K562 (cell line): ENCODE measurements at regions not wholly inside any gene's neighbourhood (a gene's known extent, or its start where the extent isn't known, plus 50 kb on each side); places are given as distances from the start of the nearest gene placed in this dataset.

ENCODE experiments used
- ATAC-seq: fragments of 200-7000 bp; cut with Tn5 transposase; 3 replicates; pipeline ENCODE4 v1.9.1; 2020; ENCODE audit warnings: moderate library complexity
- BruUV-seq: library from RNA; stranded (reverse); fragments of 400-500 nt; replicated peaks from 2 replicates; lab custom pipeline; 2021; lab: Mats Ljungman, UMichigan
- CTCF ChIA-PET: fragments of 300-600 bp; formaldehyde crosslinking; extraction: SDS; loops from one replicate; lab custom pipeline; 2021; ENCODE audit warnings: low intra/inter-chr PET ratio; lab: Yijun Ruan, JAX
- POLR2A ChIA-PET: fragments of 300-600, 350-650 bp; sonication (Branson Sonifier 250); formaldehyde crosslinking; extraction: SDS; loops from one replicate; lab custom pipeline; 2021; ENCODE audit warnings: antibody characterized with exemption, inconsistent platforms; lab: Yijun Ruan, JAX
- DNase-seq, 4 experiments: peaks; one replicate each; pipeline versions ENCODE4 v3.0.0 to v3.0.0-alpha.2; 2011 to 2018; ENCODE audit warnings: low spot score in 3 of 4, mixed read lengths in 3 of 4; ENCODE audit errors: extremely low read depth in 1 of 4
- FAIRE-seq: peaks from 2 replicates; lab custom pipeline; 2011; peaks lifted over from hg19 to GRCh38; lab: Jason Lieb, UNC
- H2AFZ ChIP-seq: 2 replicates; pipeline ENCODE4 v1.6.0; 2011; ENCODE audit warnings: low read depth, low read length, control low read depth, inconsistent platforms
- H3K27ac ChIP-seq: fragments of 200-600 bp; 3 replicates; pipeline ENCODE4 v1.8.0; 2011; ENCODE audit warnings: low read depth, mild to moderate bottlenecking, control low read depth, inconsistent platforms, low read length, moderate library complexity, mixed read lengths; ENCODE audit errors: extremely low read depth
- H3K27me3 ChIP-seq, 2 experiments: fragments of 300-600 bp in 1 of 2; 2 replicates in 1 of 2; 3 replicates in 1 of 2; pipeline versions ENCODE4 v1.6.0 to v1.8.0; 2011; ENCODE audit warnings: inconsistent platforms in 2 of 2, low read length in 2 of 2, mild to moderate bottlenecking in 1 of 2, mixed read lengths in 1 of 2, moderate library complexity in 1 of 2; ENCODE audit not compliant: control insufficient read depth in 2 of 2, insufficient read depth in 2 of 2
- H3K36me3 ChIP-seq: fragments of 300-600 bp; 3 replicates; pipeline ENCODE4 v1.8.0; 2011; ENCODE audit warnings: mild to moderate bottlenecking, low read length, inconsistent platforms; ENCODE audit not compliant: control insufficient read depth, insufficient read depth
- H3K4me1 ChIP-seq, 2 experiments: fragments of 200-600 bp in 1 of 2; replicated peaks in 1 of 2; 2 replicates in 1 of 2; 3 replicates in 1 of 2; pipeline versions ENCODE4 v1.5.1 to v1.8.0; 2011; ENCODE audit warnings: inconsistent platforms in 2 of 2, low read length in 2 of 2, mild to moderate bottlenecking in 1 of 2, mixed read lengths in 1 of 2, moderate library complexity in 1 of 2; ENCODE audit not compliant: control insufficient read depth in 2 of 2, insufficient read depth in 2 of 2
- H3K4me2 ChIP-seq: 2 replicates; pipeline ENCODE4 v1.6.1; 2011; ENCODE audit warnings: low read length, control low read depth, inconsistent platforms, mixed read lengths; ENCODE audit not compliant: insufficient read depth
- H3K4me3 ChIP-seq: fragments of 200-600 bp; sonication (generic), shearing (Covaris generic); 2 replicates; pipeline ENCODE4 v1.5.1; 2016; ENCODE audit warnings: control low read depth, inconsistent platforms
- H3K79me2 ChIP-seq: fragments of 200-600 bp; 3 replicates; pipeline ENCODE4 v1.8.0; 2011; ENCODE audit warnings: low read length, inconsistent platforms; ENCODE audit not compliant: control insufficient read depth, insufficient read depth
- H3K9ac ChIP-seq, 2 experiments: 2 replicates each; pipeline versions ENCODE4 v1.6.0 to v1.6.1; 2011; ENCODE audit warnings: low read depth in 2 of 2, low read length in 2 of 2, control low read depth in 1 of 2, inconsistent platforms in 1 of 2, mild to moderate bottlenecking in 1 of 2, mixed read lengths in 1 of 2; ENCODE audit not compliant: insufficient read depth in 1 of 2
- H3K9me1 ChIP-seq: one replicate; pipeline ENCODE4 v1.6.0; 2011; ENCODE audit warnings: inconsistent platforms, mild to moderate bottlenecking, low read length, moderate library complexity; ENCODE audit not compliant: control insufficient read depth, insufficient read depth
- H3K9me3 ChIP-seq: replicated peaks from 2 replicates; pipeline ENCODE4 v1.5.1; 2011; ENCODE audit warnings: low read depth, low read length, inconsistent platforms; ENCODE audit not compliant: control insufficient read depth, insufficient read depth
- H4K20me1 ChIP-seq: replicated peaks from 2 replicates; pipeline ENCODE4 v1.6.1; 2011; ENCODE audit warnings: low read length, inconsistent platforms, mixed read lengths; ENCODE audit not compliant: control insufficient read depth, insufficient read depth
- CCAR2 ChIP-seq: fragments of 200-400 bp; formaldehyde crosslinking; IDR thresholded peaks from 2 replicates; pipeline ENCODE4 v1.6.1; 2017; ENCODE audit warnings: mild to moderate bottlenecking, low read depth, low read length
- CHD4 ChIP-seq: fragments of 200-600 bp; sonication (generic); IDR thresholded peaks from 3 replicates; pipeline ENCODE4 v1.6.1; 2012; ENCODE audit warnings: low read depth, mild to moderate bottlenecking, mixed read lengths, low read length, inconsistent platforms; ENCODE audit not compliant: insufficient read depth, insufficient replicate concordance, poor library complexity, severe bottlenecking
- CXXC5 ChIP-seq: fragments of 250-450 bp; sonication (Bioruptor Pico); IDR thresholded peaks from 2 replicates; pipeline ENCODE4 v1.8.0; 2022; ENCODE audit warnings: inconsistent platforms, mild to moderate bottlenecking, moderate library complexity
- EGR1 ChIP-seq: fragments of 450-650 bp; conservative IDR thresholded peaks from 2 replicates; pipeline ENCODE4 v1.6.1; 2017; ENCODE audit warnings: mild to moderate bottlenecking
- FOSL1 ChIP-seq: fragments of 200-800 bp; sonication (Bioruptor generic); conservative IDR thresholded peaks from 2 replicates; pipeline ENCODE4 v1.6.1; 2016; ENCODE audit warnings: missing genetic modification characterization, missing compliant biosample characterization
- GABPB2 ChIP-seq: fragments of 250-450 bp; sonication (Bioruptor Pico); conservative IDR thresholded peaks from 2 replicates; pipeline ENCODE4 v1.5.1; 2021; ENCODE audit warnings: mild to moderate bottlenecking
- HDGF ChIP-seq: fragments of 450-650 bp; IDR thresholded peaks from 2 replicates; pipeline ENCODE4 v1.6.1; 2016
- LEF1 ChIP-seq: fragments of 450-650 bp; IDR thresholded peaks from 2 replicates; pipeline ENCODE4 v1.6.1; 2016; ENCODE audit warnings: mild to moderate bottlenecking
- SAP30 ChIP-seq: fragments of 200-600 bp; sonication (generic); IDR thresholded peaks from 2 replicates; pipeline ENCODE4 v1.6.1; 2012; ENCODE audit warnings: borderline replicate concordance, low read depth, mild to moderate bottlenecking, moderate library complexity, low read length, control low read depth, inconsistent platforms; ENCODE audit not compliant: insufficient read depth, poor library complexity, severe bottlenecking
- YY1 ChIP-seq, 3 experiments: IDR thresholded peaks; 2 replicates each; pipeline ENCODE4 v1.6.1; 2011; ENCODE audit warnings: low read length in 2 of 3, mild to moderate bottlenecking in 2 of 3, moderate library complexity in 2 of 3, borderline replicate concordance in 1 of 3, control low read depth in 1 of 3, low read depth in 1 of 3; ENCODE audit not compliant: insufficient read depth in 3 of 3, insufficient replicate concordance in 2 of 3, control insufficient read depth in 1 of 3, insufficient read length in 1 of 3; ENCODE audit errors: extremely low read depth in 1 of 3
- ZNF12 ChIP-seq: sonication (generic); formaldehyde crosslinking; IDR thresholded peaks from 2 replicates; pipeline ENCODE4 v1.4.0; 2020; ENCODE audit warnings: mild to moderate bottlenecking, missing genetic modification reagents
- ZNF24 ChIP-seq: fragments of 450-650 bp; IDR thresholded peaks from 2 replicates; pipeline ENCODE4 v1.6.1; 2016
- ZSCAN29 ChIP-seq: fragments of 450-650 bp; IDR thresholded peaks from 2 replicates; pipeline ENCODE4 v1.6.1; 2017
- WGBS: fragments of 100-300 bp; shearing (Covaris generic); methylation state at CpG from one replicate; pipeline ENCODE4 v1.1.6; 2016; ENCODE audit warnings: low coverage, mixed read lengths; ENCODE audit not compliant: insufficient coverage; ENCODE audit errors: missing lambda C conversion rate; 5-methylcytosine and 5-hydroxymethylcytosine counted together
- in situ Hi-C: fragments of 300-500 bp; cut with MboI; formaldehyde crosslinking; loops from 4 replicates; pipeline ENCODE4 v1.15.0; 2018; ENCODE audit warnings: inconsistent platforms, mixed read lengths
- intact Hi-C: fragments of 100-400 bp; cut with micrococcal nuclease; formaldehyde crosslinking; loops from 2 replicates; pipeline ENCODE4 v1.14.2; 2022

DNA sequence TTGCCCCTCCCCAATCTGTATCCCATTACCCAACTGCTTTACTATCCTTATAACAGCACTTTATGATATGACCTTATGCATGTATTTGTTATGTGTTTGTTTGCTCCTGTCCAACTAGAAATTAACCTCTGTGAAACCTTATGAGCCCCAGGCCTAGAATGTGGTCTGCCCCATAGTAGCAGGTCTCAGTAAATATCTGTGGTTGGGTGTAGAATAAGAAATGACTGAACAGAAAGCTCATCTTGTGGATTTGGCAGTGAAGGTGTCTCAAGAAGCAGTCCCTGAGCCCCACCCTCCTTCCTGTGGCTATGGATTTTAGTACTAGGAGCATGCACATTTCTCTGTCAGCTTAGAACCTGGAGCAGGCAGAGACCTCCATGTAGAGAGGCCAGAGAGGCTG lies 229.0 kb upstream of the LCORL start:
- no peaks in the 10 kb centered on the region for H3K27me3 ChIP-seq
- no peak overlapping the region for H2AFZ ChIP-seq
- no peaks in the 10 kb centered on the region for H4K20me1 ChIP-seq
- no peak overlapping the region for H3K4me3 ChIP-seq
- no peaks in the 10 kb centered on the region for H3K79me2 ChIP-seq
- intact Hi-C loops (no loop called here), in situ Hi-C loops (no loop called here)
- no peak overlapping the region for H3K4me2 ChIP-seq
- H3K9me3 ChIP-seq = no peaks in the 10 kb centered on the region
- H3K9me1 ChIP-seq = no peaks in the 10 kb centered on the region
- no peaks in the 10 kb centered on the region for H3K36me3 ChIP-seq
- H3K9ac ChIP-seq = no peak overlapping the region
- FAIRE-seq (no peak), DNase-seq (no peak), ATAC-seq (no peak)
- POLR2A ChIA-PET = no interaction called here
- CTCF ChIA-PET = no interaction called here
- no TSS peak for BruUV-seq
- no peak for TF ChIP-seq ZSCAN29
- TF ChIP-seq GABPB2 (CRISPR knock-in tag) = no peak
- no peak for TF ChIP-seq FOSL1 (tag)
- no peak overlapping the region for H3K27ac ChIP-seq
- no peaks in the 10 kb centered on the region for H3K4me1 ChIP-seq

DNA sequence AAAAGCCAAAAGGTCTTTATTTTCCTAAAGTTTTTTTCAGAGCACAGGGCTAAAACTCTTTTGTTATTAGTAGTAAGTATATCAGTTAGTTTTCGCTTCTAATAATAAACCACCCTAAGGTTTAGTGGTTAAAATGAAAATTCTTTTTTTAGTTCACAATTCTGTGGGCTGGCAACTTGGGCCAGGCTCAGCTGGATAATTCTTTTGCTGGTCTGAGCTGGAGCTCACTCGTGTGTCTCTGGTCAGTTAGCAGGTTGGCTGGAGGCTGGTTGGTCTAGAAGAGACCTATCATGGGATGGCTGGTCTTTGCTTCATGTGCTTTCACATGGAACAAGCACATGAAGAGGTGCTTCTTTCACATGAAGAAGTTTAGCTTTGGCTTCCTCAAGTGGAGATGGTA lies 227.1 kb upstream of the LCORL start:
- Histone ChIP-seq H3K27me3 (no peaks in the 10 kb centered on the region), H3K4me3 (no peak overlapping the region), H3K36me3 (no peaks in the 10 kb centered on the region), H4K20me1 (no peaks in the 10 kb centered on the region), H3K27ac (no peak overlapping the region)
- WGBS = 0% methylated on average over 2 of the region's 2 CpGs
- POLR2A ChIA-PET = no interaction called here
- BruUV-seq = no TSS peak
- ATAC-seq = no peak
- TF ChIP-seq ZNF12 (CRISPR knock-in tag) (no peak), HDGF (no peak), ZNF24 (no peak), EGR1 (no peak), YY1 (IDR thresholded peaks at IDR 0.05; ENCODE audit: borderline replicate concordance in 1 of 3, control insufficient read depth in 1 of 3, extremely low read depth in 1 of 3, insufficient read depth in 3 of 3, insufficient read length in 1 of 3, insufficient replicate concordance in 2 of 3, low read depth in 1 of 3, low read length in 2 of 3) (no peak), CXXC5 (CRISPR knock-in tag) (no peak), CCAR2 (no peak), LEF1 (no peak), SAP30 (no peak), CHD4 (no peak)
- TF ChIP-seq, all 486 proteins: peak for 0
- H3K4me1 ChIP-seq = no peaks in the 10 kb centered on the region
- H3K9me3 ChIP-seq = no peaks in the 10 kb centered on the region; the same call in 1 of the 2 replicates
- in situ Hi-C loops (no loop called here), intact Hi-C loops (no loop called here)
- no peak overlapping the region for H3K9ac ChIP-seq
- H3K9me1 ChIP-seq = no peaks in the 10 kb centered on the region
- no peak for DNase-seq
- H2AFZ ChIP-seq = no peak overlapping the region
- FAIRE-seq = no peak
- CTCF ChIA-PET = interaction anchor here (0.6 kb wide), 1 partner anchor 9 kb away, joined by 3 read pairs; no protein-coding TSS in a partner anchor
- no peak overlapping the region for H3K4me2 ChIP-seq
- H3K79me2 ChIP-seq = no peaks in the 10 kb centered on the region
